ENCODE measurements at regions not wholly inside any gene's neighbourhood (a gene's known extent, or its start where the extent isn't known, plus 50 kb on each side); places are given as distances from the start of the nearest gene placed in this dataset.

GRCh38 chr12:60119327-60119726 is 523.5 kb downstream of the SLC16A7 start:
- DNase-seq (ENCODE audit: low read depth in 4 of 4, low spot score in 3 of 4): no peak

GRCh38 chr12:60120199-60120598 is 524.4 kb downstream of the SLC16A7 start:
- no peak for DNase-seq (ENCODE audit: low read depth in 4 of 4, low spot score in 3 of 4)

GRCh38 chr12:60123557-60123956 is 527.7 kb downstream of the SLC16A7 start:
- DNase-seq (ENCODE audit: low read depth in 4 of 4, low spot score in 3 of 4): no peak

- DNase-seq (ENCODE audit: low read depth in 4 of 4, low spot score in 3 of 4): no peak
Observed at GRCh38 chr12:60137513-60137912, 541.7 kb downstream of the SLC16A7 start.

- no peak for DNase-seq (ENCODE audit: low read depth in 4 of 4, low spot score in 3 of 4)
Observed at GRCh38 chr12:60138526-60138925, 542.7 kb downstream of the SLC16A7 start.

- DNase-seq (ENCODE audit: low read depth in 4 of 4, low spot score in 3 of 4): no peak
Observed at GRCh38 chr12:60144395-60144794, 548.6 kb downstream of the SLC16A7 start.

GRCh38 chr12:60148109-60148508 is 552.3 kb downstream of the SLC16A7 start:
- no peak for DNase-seq (ENCODE audit: low read depth in 4 of 4, low spot score in 3 of 4)

GRCh38 chr12:60148831-60149230 is 553.0 kb downstream of the SLC16A7 start:
- DNase-seq (ENCODE audit: low read depth in 4 of 4, low spot score in 3 of 4): no peak

GRCh38 chr12:60152756-60153155 is 556.9 kb downstream of the SLC16A7 start:
- DNase-seq (ENCODE audit: low read depth in 4 of 4, low spot score in 3 of 4): no peak

- DNase-seq (ENCODE audit: low read depth in 4 of 4, low spot score in 3 of 4): no peak
Observed at GRCh38 chr12:60159761-60160160, 563.9 kb downstream of the SLC16A7 start.

- no peak for DNase-seq (ENCODE audit: low read depth in 4 of 4, low spot score in 3 of 4)
Observed at GRCh38 chr12:60162988-60163720, 567.3 kb downstream of the SLC16A7 start.

- no peak for DNase-seq (ENCODE audit: low read depth in 4 of 4, low spot score in 3 of 4)
Observed at GRCh38 chr12:60165781-60166180, 570.0 kb downstream of the SLC16A7 start.

- no peak for DNase-seq (ENCODE audit: low read depth in 4 of 4, low spot score in 3 of 4)
Observed at GRCh38 chr12:60168441-60168840, 572.6 kb downstream of the SLC16A7 start.

- DNase-seq (ENCODE audit: low read depth in 4 of 4, low spot score in 3 of 4): no peak
Observed at GRCh38 chr12:60169904-60170303, 574.1 kb downstream of the SLC16A7 start.

- DNase-seq (ENCODE audit: low read depth in 4 of 4, low spot score in 3 of 4): no peak
Observed at GRCh38 chr12:60172266-60173211, 576.7 kb downstream of the SLC16A7 start.

- DNase-seq (ENCODE audit: low read depth in 4 of 4, low spot score in 3 of 4): no peak
Observed at GRCh38 chr12:60173224-60174170, 577.7 kb downstream of the SLC16A7 start.

GRCh38 chr12:60174476-60174875 is 578.6 kb downstream of the SLC16A7 start:
- no peak for DNase-seq (ENCODE audit: low read depth in 4 of 4, low spot score in 3 of 4)

GRCh38 chr12:60174941-60175340 is 579.1 kb downstream of the SLC16A7 start:
- no peak for DNase-seq (ENCODE audit: low read depth in 4 of 4, low spot score in 3 of 4)

- no peak for DNase-seq (ENCODE audit: low read depth in 4 of 4, low spot score in 3 of 4)
Observed at GRCh38 chr12:60176891-60177290, 581.1 kb downstream of the SLC16A7 start.

GRCh38 chr12:60180298-60180697 is 584.5 kb downstream of the SLC16A7 start:
- DNase-seq (ENCODE audit: low read depth in 4 of 4, low spot score in 3 of 4): no peak

- DNase-seq (ENCODE audit: low read depth in 4 of 4, low spot score in 3 of 4): no peak
Observed at GRCh38 chr12:60182354-60182753, 586.5 kb downstream of the SLC16A7 start.
